Esophagus squamous epithelium (tissue), 4 donors: ENCODE measurements at regions not wholly inside any gene's neighbourhood (a gene's known extent, or its start where the extent isn't known, plus 50 kb on each side); places are given as distances from the start of the nearest gene placed in this dataset.

ENCODE experiments used
- POLR2A ChIP-seq, 4 donors: fragments of 450-650 bp; IDR thresholded peaks; one replicate each; pipeline ENCODE4 v1.6.1; 2017; ENCODE audit warnings: antibody characterized with exemption in 4 of 4, mild to moderate bottlenecking in 4 of 4, moderate library complexity in 3 of 4
- TF ChIP-seq, protein P1 (sequence below), 6 experiments: fragments of 450-650 bp in 4 of 6; fragments of 200-600 bp in 2 of 6; sonication (generic) in 2 of 6; IDR thresholded peaks; one replicate each; pipeline ENCODE4 v1.5.1; 2016 to 2019; ENCODE audit warnings: antibody characterized with exemption in 6 of 6, mild to moderate bottlenecking in 4 of 6, moderate library complexity in 4 of 6

DNA sequence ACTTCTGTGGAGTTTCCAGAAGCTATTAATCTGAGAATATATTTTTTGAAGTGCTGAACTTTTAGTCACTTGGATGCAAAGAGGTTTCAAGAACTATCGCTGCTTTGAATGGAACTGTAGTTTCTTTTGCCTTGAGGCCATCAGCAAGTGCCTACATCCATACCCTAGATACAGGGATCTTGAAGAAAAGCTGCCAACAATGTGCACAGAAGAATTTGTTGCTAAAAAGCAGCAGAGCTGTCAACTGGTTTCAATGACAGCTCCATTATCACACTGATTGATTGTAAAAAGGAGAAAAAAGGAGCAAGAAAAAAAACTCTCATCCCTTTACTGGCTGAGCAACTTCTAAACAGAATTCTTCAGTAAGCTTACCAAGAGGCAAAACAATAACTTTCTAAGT lies 251.0 kb upstream of the NRSN1 start:
- TF ChIP-seq, protein P1, sequence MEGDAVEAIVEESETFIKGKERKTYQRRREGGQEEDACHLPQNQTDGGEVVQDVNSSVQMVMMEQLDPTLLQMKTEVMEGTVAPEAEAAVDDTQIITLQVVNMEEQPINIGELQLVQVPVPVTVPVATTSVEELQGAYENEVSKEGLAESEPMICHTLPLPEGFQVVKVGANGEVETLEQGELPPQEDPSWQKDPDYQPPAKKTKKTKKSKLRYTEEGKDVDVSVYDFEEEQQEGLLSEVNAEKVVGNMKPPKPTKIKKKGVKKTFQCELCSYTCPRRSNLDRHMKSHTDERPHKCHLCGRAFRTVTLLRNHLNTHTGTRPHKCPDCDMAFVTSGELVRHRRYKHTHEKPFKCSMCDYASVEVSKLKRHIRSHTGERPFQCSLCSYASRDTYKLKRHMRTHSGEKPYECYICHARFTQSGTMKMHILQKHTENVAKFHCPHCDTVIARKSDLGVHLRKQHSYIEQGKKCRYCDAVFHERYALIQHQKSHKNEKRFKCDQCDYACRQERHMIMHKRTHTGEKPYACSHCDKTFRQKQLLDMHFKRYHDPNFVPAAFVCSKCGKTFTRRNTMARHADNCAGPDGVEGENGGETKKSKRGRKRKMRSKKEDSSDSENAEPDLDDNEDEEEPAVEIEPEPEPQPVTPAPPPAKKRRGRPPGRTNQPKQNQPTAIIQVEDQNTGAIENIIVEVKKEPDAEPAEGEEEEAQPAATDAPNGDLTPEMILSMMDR (IDR thresholded peaks at IDR 0.05): no peak
- no peak for TF ChIP-seq POLR2A (IDR thresholded peaks at IDR 0.05)
